Non-pigmented ciliary epithelial cell (primary cell): ENCODE measurements at regions not wholly inside any gene's neighbourhood (a gene's known extent, or its start where the extent isn't known, plus 50 kb on each side); places are given as distances from the start of the nearest gene placed in this dataset.
"Not testable (repeated sequence)": the region's sequence is repeated elsewhere in the genome, so short reads cannot be mapped to it uniquely, and the experiment has no call there.

ENCODE experiments used
- DNase-seq: peaks from one replicate; pipeline ENCODE4 v3.0.0-alpha.2; 2010; ENCODE audit warnings: low read depth

GRCh38 chr14:66015071-66015780, 470.9 kb upstream of the CCDC196 start:
- DNase-seq = no peak

- DNase-seq = no peak
Measured at GRCh38 chr14:66017927-66018326, 468.2 kb upstream of the CCDC196 start.

- no peak for DNase-seq
Measured at GRCh38 chr14:66022526-66022925, 463.6 kb upstream of the CCDC196 start.

- no peak for DNase-seq
Measured at GRCh38 chr14:66025779-66026178, 460.4 kb upstream of the CCDC196 start.

GRCh38 chr14:66031981-66032380, 454.2 kb upstream of the CCDC196 start:
- DNase-seq = not testable (repeated sequence)

- DNase-seq = no peak
Measured at GRCh38 chr14:66032800-66033199, 453.4 kb upstream of the CCDC196 start.

- no peak for DNase-seq
Measured at GRCh38 chr14:66036547-66036946, 449.6 kb upstream of the CCDC196 start.

- DNase-seq = no peak
Measured at GRCh38 chr14:66037361-66037760, 448.8 kb upstream of the CCDC196 start.

GRCh38 chr14:66038212-66038611, 448.0 kb upstream of the CCDC196 start:
- no peak for DNase-seq

GRCh38 chr14:66038618-66039017, 447.6 kb upstream of the CCDC196 start:
- peak; percentile 9 for DNase-seq

GRCh38 chr14:66039495-66039894, 446.7 kb upstream of the CCDC196 start:
- DNase-seq = no peak

GRCh38 chr14:66041582-66041981, 444.6 kb upstream of the CCDC196 start:
- no peak for DNase-seq

- peak; percentile 9 for DNase-seq
Measured at GRCh38 chr14:66043921-66044320, 442.2 kb upstream of the CCDC196 start.

- peak; percentile 36 for DNase-seq
Measured at GRCh38 chr14:66045572-66046021, 440.6 kb upstream of the CCDC196 start.

GRCh38 chr14:66046035-66046434, 440.1 kb upstream of the CCDC196 start:
- DNase-seq = no peak

GRCh38 chr14:66046591-66046990, 439.6 kb upstream of the CCDC196 start:
- DNase-seq = no peak

- no peak for DNase-seq
Measured at GRCh38 chr14:66056268-66056907, 429.8 kb upstream of the CCDC196 start.

- no peak for DNase-seq
Measured at GRCh38 chr14:66056926-66057552, 429.1 kb upstream of the CCDC196 start.

- DNase-seq = no peak
Measured at GRCh38 chr14:66065188-66065587, 421.0 kb upstream of the CCDC196 start.

GRCh38 chr14:66066981-66067776, 419.0 kb upstream of the CCDC196 start:
- DNase-seq = no peak

- no peak for DNase-seq
Measured at GRCh38 chr14:66069036-66069435, 417.1 kb upstream of the CCDC196 start.

- DNase-seq = peak; percentile 4
Measured at GRCh38 chr14:66069830-66070541, 416.2 kb upstream of the CCDC196 start.
